ENCODE measurements at regions not wholly inside any gene's neighbourhood (a gene's known extent, or its start where the extent isn't known, plus 50 kb on each side); places are given as distances from the start of the nearest gene placed in this dataset.
A peak's percentile ranks its signal among the peaks of the same experiment; 100 is the strongest.

DNA sequence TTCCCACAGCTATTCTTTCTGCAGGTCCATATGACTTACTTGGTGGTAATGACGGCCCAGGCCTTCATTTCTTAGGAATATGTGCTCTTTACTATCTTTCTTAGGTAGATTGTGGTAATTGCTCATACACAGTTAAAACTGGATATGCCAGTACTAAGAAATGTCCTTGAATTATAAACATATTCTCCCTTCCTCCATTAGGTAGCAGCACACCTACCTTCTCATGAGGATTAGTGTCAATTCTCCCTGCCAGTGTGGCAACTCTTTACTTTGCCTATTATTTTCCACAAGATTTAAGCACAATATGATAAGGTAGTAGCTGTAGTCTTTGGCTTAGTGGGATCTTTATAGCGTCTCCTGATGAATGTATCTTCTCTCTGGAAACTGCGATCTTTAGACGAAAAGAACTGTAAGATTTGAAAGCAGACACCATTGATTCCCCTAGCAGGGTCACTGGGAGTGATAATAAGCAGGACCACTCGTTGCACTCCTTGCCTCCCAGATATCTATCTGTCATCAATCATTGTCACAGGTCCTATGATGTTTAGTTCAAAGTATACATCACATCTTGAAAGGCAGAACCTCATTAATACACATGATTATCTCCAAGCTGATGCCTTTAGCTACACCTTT lies 1240.7 kb downstream of the C4orf33 start:
- TF ChIP-seq, protein P1, sequence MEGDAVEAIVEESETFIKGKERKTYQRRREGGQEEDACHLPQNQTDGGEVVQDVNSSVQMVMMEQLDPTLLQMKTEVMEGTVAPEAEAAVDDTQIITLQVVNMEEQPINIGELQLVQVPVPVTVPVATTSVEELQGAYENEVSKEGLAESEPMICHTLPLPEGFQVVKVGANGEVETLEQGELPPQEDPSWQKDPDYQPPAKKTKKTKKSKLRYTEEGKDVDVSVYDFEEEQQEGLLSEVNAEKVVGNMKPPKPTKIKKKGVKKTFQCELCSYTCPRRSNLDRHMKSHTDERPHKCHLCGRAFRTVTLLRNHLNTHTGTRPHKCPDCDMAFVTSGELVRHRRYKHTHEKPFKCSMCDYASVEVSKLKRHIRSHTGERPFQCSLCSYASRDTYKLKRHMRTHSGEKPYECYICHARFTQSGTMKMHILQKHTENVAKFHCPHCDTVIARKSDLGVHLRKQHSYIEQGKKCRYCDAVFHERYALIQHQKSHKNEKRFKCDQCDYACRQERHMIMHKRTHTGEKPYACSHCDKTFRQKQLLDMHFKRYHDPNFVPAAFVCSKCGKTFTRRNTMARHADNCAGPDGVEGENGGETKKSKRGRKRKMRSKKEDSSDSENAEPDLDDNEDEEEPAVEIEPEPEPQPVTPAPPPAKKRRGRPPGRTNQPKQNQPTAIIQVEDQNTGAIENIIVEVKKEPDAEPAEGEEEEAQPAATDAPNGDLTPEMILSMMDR (IDR thresholded peaks at IDR 0.05; ENCODE audit: poor library complexity, severe bottlenecking) = peak; percentile 28
- TF ChIP-seq, protein P2, sequence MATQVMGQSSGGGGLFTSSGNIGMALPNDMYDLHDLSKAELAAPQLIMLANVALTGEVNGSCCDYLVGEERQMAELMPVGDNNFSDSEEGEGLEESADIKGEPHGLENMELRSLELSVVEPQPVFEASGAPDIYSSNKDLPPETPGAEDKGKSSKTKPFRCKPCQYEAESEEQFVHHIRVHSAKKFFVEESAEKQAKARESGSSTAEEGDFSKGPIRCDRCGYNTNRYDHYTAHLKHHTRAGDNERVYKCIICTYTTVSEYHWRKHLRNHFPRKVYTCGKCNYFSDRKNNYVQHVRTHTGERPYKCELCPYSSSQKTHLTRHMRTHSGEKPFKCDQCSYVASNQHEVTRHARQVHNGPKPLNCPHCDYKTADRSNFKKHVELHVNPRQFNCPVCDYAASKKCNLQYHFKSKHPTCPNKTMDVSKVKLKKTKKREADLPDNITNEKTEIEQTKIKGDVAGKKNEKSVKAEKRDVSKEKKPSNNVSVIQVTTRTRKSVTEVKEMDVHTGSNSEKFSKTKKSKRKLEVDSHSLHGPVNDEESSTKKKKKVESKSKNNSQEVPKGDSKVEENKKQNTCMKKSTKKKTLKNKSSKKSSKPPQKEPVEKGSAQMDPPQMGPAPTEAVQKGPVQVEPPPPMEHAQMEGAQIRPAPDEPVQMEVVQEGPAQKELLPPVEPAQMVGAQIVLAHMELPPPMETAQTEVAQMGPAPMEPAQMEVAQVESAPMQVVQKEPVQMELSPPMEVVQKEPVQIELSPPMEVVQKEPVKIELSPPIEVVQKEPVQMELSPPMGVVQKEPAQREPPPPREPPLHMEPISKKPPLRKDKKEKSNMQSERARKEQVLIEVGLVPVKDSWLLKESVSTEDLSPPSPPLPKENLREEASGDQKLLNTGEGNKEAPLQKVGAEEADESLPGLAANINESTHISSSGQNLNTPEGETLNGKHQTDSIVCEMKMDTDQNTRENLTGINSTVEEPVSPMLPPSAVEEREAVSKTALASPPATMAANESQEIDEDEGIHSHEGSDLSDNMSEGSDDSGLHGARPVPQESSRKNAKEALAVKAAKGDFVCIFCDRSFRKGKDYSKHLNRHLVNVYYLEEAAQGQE (IDR thresholded peaks at IDR 0.05; ENCODE audit: borderline replicate concordance) = no peak
- no peak for TF ChIP-seq TAF1 (IDR thresholded peaks at IDR 0.05; ENCODE audit: low read depth)
- TF ChIP-seq EZH2 (IDR thresholded peaks at IDR 0.05; ENCODE audit: borderline replicate concordance, insufficient read depth, low read length, poor library complexity, severe bottlenecking) = no peak
- TF ChIP-seq POLR2AphosphoS5 (IDR thresholded peaks at IDR 0.05) = no peak

Data from neural cell (in vitro differentiated cells).